ENCODE measurements at regions not wholly inside any gene's neighbourhood (a gene's known extent, or its start where the extent isn't known, plus 50 kb on each side); places are given as distances from the start of the nearest gene placed in this dataset.

DNA sequence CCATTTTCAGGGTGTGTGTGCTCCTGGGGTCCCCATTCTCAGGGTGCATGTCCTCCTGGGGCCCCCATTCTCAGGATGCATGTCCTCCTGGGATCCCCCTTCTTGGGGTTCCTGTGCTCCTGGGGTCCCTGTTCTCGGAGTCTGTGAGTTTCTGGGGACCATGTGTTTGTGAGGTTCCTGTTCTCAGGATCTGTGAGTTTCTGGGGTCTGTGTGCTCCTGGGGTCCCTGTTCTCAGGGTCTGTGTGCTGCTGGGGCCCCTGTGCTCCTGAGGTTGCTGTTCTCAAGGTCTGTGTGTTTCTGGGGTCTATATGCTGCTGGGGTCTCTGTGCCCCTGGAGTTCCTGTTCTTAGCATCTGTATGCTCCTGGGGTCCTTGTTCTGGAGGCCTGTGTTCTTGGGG is 425.5 kb downstream of the GLRX3 start:
- H3K36me3 ChIP-seq (ENCODE audit: control insufficient read depth, insufficient read depth, low read length), result no peaks in the 10 kb centered on the region
- H3K9ac ChIP-seq (ENCODE audit: low read length), result no peak overlapping the region
- no peak overlapping the region for H3K4me3 ChIP-seq (ENCODE audit: low read depth, low read length)
- no peaks in the 10 kb centered on the region for H3K9me3 ChIP-seq (ENCODE audit: control insufficient read depth, insufficient read depth, low read depth, low read length)
- H3K4me1 ChIP-seq (ENCODE audit: control insufficient read depth, insufficient read depth, low read length), result no peaks in the 10 kb centered on the region
- H3K27me3 ChIP-seq (ENCODE audit: control insufficient read depth, insufficient read depth, low read length), result no peaks in the 10 kb centered on the region
- no peak overlapping the region for H3K27ac ChIP-seq (ENCODE audit: low read depth, low read length)

- Histone ChIP-seq H3K4me1 (ENCODE audit: control insufficient read depth, insufficient read depth, low read length) (no peaks in the 10 kb centered on the region), H3K36me3 (ENCODE audit: control insufficient read depth, insufficient read depth, low read length) (no peaks in the 10 kb centered on the region), H3K9me3 (ENCODE audit: control insufficient read depth, insufficient read depth, low read depth, low read length) (no peaks in the 10 kb centered on the region)
Measured at GRCh38 chr10:130567011-130567410, 430.8 kb downstream of the GLRX3 start.

GRCh38 chr10:130567436-130567835 is 431.2 kb downstream of the GLRX3 start:
- Histone ChIP-seq H3K36me3 (ENCODE audit: control insufficient read depth, insufficient read depth, low read length) (no peaks in the 10 kb centered on the region), H3K4me1 (ENCODE audit: control insufficient read depth, insufficient read depth, low read length) (no peaks in the 10 kb centered on the region), H3K9ac (ENCODE audit: low read length) (no peak overlapping the region), H3K9me3 (ENCODE audit: control insufficient read depth, insufficient read depth, low read depth, low read length) (no peaks in the 10 kb centered on the region), H3K4me3 (ENCODE audit: low read depth, low read length) (no peak overlapping the region), H3K27ac (ENCODE audit: low read depth, low read length) (no peak overlapping the region), H3K27me3 (ENCODE audit: control insufficient read depth, insufficient read depth, low read length) (no peaks in the 10 kb centered on the region)

More at GRCh38 chr10:130567011-130567410, 430.8 kb downstream of the GLRX3 start:
- H3K27me3 ChIP-seq (ENCODE audit: control insufficient read depth, insufficient read depth, low read length), result no peaks in the 10 kb centered on the region
- no peak overlapping the region for H3K9ac ChIP-seq (ENCODE audit: low read length)
- no peak overlapping the region for H3K4me3 ChIP-seq (ENCODE audit: low read depth, low read length)
- no peak overlapping the region for H3K27ac ChIP-seq (ENCODE audit: low read depth, low read length)

DNA sequence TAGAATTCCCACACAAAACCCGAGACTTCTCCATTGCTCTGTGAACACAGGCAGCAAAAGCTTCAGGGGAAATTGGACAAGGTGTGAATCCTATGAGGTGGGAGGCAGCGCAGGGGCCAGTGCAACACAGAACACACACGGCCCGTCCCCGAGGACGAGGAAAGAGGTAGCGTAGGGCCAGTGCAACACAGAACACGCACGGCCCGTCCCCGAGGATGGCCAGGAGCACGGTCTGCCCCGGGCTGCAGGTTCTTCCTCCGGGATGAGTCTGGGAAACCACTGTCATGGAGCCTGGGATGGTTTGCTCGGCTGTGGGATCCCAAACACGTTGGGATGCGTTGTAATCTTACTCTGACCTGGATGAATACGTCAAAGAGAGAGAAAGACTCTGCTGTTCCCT is 432.1 kb downstream of the GLRX3 start:
- no peaks in the 10 kb centered on the region for H3K4me1 ChIP-seq (ENCODE audit: control insufficient read depth, insufficient read depth, low read length)
- H3K4me3 ChIP-seq (ENCODE audit: low read depth, low read length), result no peak overlapping the region
- H3K9ac ChIP-seq (ENCODE audit: low read length), result no peak overlapping the region
- H3K27ac ChIP-seq (ENCODE audit: low read depth, low read length), result no peak overlapping the region
- H3K9me3 ChIP-seq (ENCODE audit: control insufficient read depth, insufficient read depth, low read depth, low read length), result no peaks in the 10 kb centered on the region
- no peaks in the 10 kb centered on the region for H3K36me3 ChIP-seq (ENCODE audit: control insufficient read depth, insufficient read depth, low read length)
- no peaks in the 10 kb centered on the region for H3K27me3 ChIP-seq (ENCODE audit: control insufficient read depth, insufficient read depth, low read length)

- no peak overlapping the region for H3K4me3 ChIP-seq (ENCODE audit: low read depth, low read length)
- H3K27ac ChIP-seq (ENCODE audit: low read depth, low read length), result no peak overlapping the region
- no peaks in the 10 kb centered on the region for H3K4me1 ChIP-seq (ENCODE audit: control insufficient read depth, insufficient read depth, low read length)
- H3K9me3 ChIP-seq (ENCODE audit: control insufficient read depth, insufficient read depth, low read depth, low read length), result no peaks in the 10 kb centered on the region
- no peak overlapping the region for H3K9ac ChIP-seq (ENCODE audit: low read length)
- H3K36me3 ChIP-seq (ENCODE audit: control insufficient read depth, insufficient read depth, low read length), result no peaks in the 10 kb centered on the region
- H3K27me3 ChIP-seq (ENCODE audit: control insufficient read depth, insufficient read depth, low read length), result 0 out of 2 replicates have a peak, but pooled peaks cover 2% of the 10 kb centered on the region
Measured at GRCh38 chr10:130570074-130570473, 433.9 kb downstream of the GLRX3 start.

DNA sequence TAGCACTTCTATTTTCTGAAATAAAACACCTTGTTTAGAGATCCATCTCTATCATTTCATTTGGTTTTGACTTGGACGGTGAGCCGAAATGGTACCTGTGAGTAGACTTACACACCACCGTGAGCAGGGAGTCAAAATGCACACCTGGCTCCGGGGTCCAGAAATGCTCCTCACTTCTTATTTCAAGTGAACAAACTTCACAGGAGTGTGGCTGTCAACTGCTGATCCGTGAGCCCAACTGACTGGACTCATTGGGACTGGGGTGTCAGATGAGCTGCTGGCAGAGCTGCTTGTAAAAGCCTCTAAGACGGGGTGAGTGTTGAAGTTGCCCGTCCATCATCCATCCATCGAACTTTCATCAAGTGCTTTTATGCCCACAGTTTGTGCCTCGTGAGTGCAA is 435.5 kb downstream of the GLRX3 start:
- no peaks in the 10 kb centered on the region for H3K36me3 ChIP-seq (ENCODE audit: control insufficient read depth, insufficient read depth, low read length)
- H3K27ac ChIP-seq (ENCODE audit: low read depth, low read length), result no peak overlapping the region
- no peak overlapping the region for H3K9ac ChIP-seq (ENCODE audit: low read length)
- 0 out of 2 replicates have a peak, but pooled peaks cover 2% of the 10 kb centered on the region for H3K27me3 ChIP-seq (ENCODE audit: control insufficient read depth, insufficient read depth, low read length)
- H3K4me3 ChIP-seq (ENCODE audit: low read depth, low read length), result no peak overlapping the region
- H3K4me1 ChIP-seq (ENCODE audit: control insufficient read depth, insufficient read depth, low read length), result no peaks in the 10 kb centered on the region
- H3K9me3 ChIP-seq (ENCODE audit: control insufficient read depth, insufficient read depth, low read depth, low read length), result no peaks in the 10 kb centered on the region

DNA sequence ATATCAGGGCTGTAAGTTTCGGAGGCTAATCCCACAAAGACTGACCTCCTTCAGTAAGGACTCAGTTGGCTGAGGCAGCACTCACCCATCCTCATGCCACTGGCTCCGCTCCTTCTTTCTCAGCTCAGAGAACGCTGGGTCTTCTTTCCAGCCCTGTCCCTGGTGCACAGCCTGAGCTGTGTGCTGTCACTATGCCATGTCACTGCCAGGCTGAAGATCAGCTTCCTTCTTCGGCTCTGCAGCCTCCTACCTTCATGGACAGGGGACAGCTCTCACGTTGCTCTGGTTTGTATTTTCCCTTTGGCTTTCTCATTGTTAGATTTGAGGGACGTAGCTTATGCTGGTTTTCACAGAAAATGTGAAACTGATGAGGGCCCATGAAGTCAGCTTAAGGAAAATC is 437.3 kb downstream of the GLRX3 start:
- Histone ChIP-seq H3K4me3 (ENCODE audit: low read depth, low read length) (no peak overlapping the region), H3K27ac (ENCODE audit: low read depth, low read length) (no peak overlapping the region), H3K9ac (ENCODE audit: low read length) (no peak overlapping the region)

GRCh38 chr10:130575756-130576285 is 439.6 kb downstream of the GLRX3 start:
- Histone ChIP-seq H3K27ac (ENCODE audit: low read depth, low read length) (no peak overlapping the region), H3K36me3 (ENCODE audit: control insufficient read depth, insufficient read depth, low read length) (no peaks in the 10 kb centered on the region), H3K4me1 (ENCODE audit: control insufficient read depth, insufficient read depth, low read length) (peaks cover 3% of the 10 kb centered on the region; the same call in 1 of the 2 replicates), H3K4me3 (ENCODE audit: low read depth, low read length) (no peak overlapping the region), H3K9ac (ENCODE audit: low read length) (no peak overlapping the region), H3K9me3 (ENCODE audit: control insufficient read depth, insufficient read depth, low read depth, low read length) (no peaks in the 10 kb centered on the region), H3K27me3 (ENCODE audit: control insufficient read depth, insufficient read depth, low read length) (peaks cover 2% of the 10 kb centered on the region; the same call in 1 of the 2 replicates)

More for the DNA sequence above, 437.3 kb downstream of the GLRX3 start:
- H3K4me1 ChIP-seq (ENCODE audit: control insufficient read depth, insufficient read depth, low read length), result no peaks in the 10 kb centered on the region
- no peaks in the 10 kb centered on the region for H3K36me3 ChIP-seq (ENCODE audit: control insufficient read depth, insufficient read depth, low read length)
- H3K9me3 ChIP-seq (ENCODE audit: control insufficient read depth, insufficient read depth, low read depth, low read length), result no peaks in the 10 kb centered on the region
- H3K27me3 ChIP-seq (ENCODE audit: control insufficient read depth, insufficient read depth, low read length), result peaks cover 2% of the 10 kb centered on the region; the same call in 1 of the 2 replicates

GRCh38 chr10:130576427-130576826 is 440.2 kb downstream of the GLRX3 start:
- no peak overlapping the region for H3K27ac ChIP-seq (ENCODE audit: low read depth, low read length)
- no peaks in the 10 kb centered on the region for H3K36me3 ChIP-seq (ENCODE audit: control insufficient read depth, insufficient read depth, low read length)
- H3K9me3 ChIP-seq (ENCODE audit: control insufficient read depth, insufficient read depth, low read depth, low read length), result no peaks in the 10 kb centered on the region
- peaks cover 2% of the 10 kb centered on the region; the same call in 1 of the 2 replicates for H3K27me3 ChIP-seq (ENCODE audit: control insufficient read depth, insufficient read depth, low read length)
- peaks cover 3% of the 10 kb centered on the region; the same call in 1 of the 2 replicates for H3K4me1 ChIP-seq (ENCODE audit: control insufficient read depth, insufficient read depth, low read length)
- no peak overlapping the region for H3K9ac ChIP-seq (ENCODE audit: low read length)
- no peak overlapping the region for H3K4me3 ChIP-seq (ENCODE audit: low read depth, low read length)

- H3K9ac ChIP-seq (ENCODE audit: low read length), result no peak overlapping the region
- peaks cover 2% of the 10 kb centered on the region; the same call in 1 of the 2 replicates for H3K27me3 ChIP-seq (ENCODE audit: control insufficient read depth, insufficient read depth, low read length)
- peaks cover 3% of the 10 kb centered on the region; the same call in 1 of the 2 replicates for H3K4me1 ChIP-seq (ENCODE audit: control insufficient read depth, insufficient read depth, low read length)
- H3K36me3 ChIP-seq (ENCODE audit: control insufficient read depth, insufficient read depth, low read length), result no peaks in the 10 kb centered on the region
- H3K27ac ChIP-seq (ENCODE audit: low read depth, low read length), result no peak overlapping the region
- H3K9me3 ChIP-seq (ENCODE audit: control insufficient read depth, insufficient read depth, low read depth, low read length), result no peaks in the 10 kb centered on the region
- H3K4me3 ChIP-seq (ENCODE audit: low read depth, low read length), result no peak overlapping the region
Measured at GRCh38 chr10:130577039-130577438, 440.8 kb downstream of the GLRX3 start.

- Histone ChIP-seq H3K4me1 (ENCODE audit: control insufficient read depth, insufficient read depth, low read length) (peaks cover 3% of the 10 kb centered on the region; the same call in 1 of the 2 replicates), H3K27me3 (ENCODE audit: control insufficient read depth, insufficient read depth, low read length) (no peaks in the 10 kb centered on the region; the same call in 1 of the 2 replicates), H3K9me3 (ENCODE audit: control insufficient read depth, insufficient read depth, low read depth, low read length) (no peaks in the 10 kb centered on the region), H3K9ac (ENCODE audit: low read length) (no peak overlapping the region), H3K36me3 (ENCODE audit: control insufficient read depth, insufficient read depth, low read length) (no peaks in the 10 kb centered on the region), H3K27ac (ENCODE audit: low read depth, low read length) (no peak overlapping the region), H3K4me3 (ENCODE audit: low read depth, low read length) (no peak overlapping the region)
Measured at GRCh38 chr10:130578532-130579289, 442.5 kb downstream of the GLRX3 start.
